ENCODE measurements at regions not wholly inside any gene's neighbourhood (a gene's known extent, or its start where the extent isn't known, plus 50 kb on each side); places are given as distances from the start of the nearest gene placed in this dataset.

DNA sequence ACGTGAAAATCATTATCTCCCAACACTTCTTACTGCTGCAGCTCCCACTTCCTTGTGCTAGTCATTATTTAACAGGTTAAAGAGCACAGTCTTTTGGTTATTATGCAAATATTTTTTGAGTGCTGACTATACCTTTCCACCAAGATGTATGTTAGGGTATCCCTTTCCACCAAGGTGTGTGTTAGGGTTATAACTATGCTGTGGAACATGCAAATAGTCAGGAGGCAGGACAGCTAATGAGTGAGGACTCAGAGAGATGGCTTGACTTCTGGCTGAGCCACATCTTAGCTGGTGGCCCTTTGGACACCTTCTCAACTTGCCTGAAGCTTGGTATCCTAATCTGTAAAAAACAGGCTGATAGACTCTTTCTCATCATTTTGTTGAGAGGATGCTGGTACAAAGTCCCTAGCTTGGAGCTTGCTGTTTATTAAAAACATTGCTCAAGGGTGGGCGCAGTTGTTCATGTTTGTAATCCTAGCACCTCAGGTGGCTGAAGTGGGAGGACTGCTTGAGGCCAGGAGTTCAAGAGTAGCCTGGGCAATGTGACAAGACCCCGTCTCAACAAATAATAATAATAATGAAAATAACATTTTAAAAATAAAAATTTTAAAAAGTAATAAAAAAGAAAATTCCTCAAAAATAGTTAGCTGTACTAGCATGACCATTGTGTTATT lies 160.5 kb upstream of the ADAMTS9 start:
- DNase-seq (ENCODE audit: low spot score) = no peak

DNA sequence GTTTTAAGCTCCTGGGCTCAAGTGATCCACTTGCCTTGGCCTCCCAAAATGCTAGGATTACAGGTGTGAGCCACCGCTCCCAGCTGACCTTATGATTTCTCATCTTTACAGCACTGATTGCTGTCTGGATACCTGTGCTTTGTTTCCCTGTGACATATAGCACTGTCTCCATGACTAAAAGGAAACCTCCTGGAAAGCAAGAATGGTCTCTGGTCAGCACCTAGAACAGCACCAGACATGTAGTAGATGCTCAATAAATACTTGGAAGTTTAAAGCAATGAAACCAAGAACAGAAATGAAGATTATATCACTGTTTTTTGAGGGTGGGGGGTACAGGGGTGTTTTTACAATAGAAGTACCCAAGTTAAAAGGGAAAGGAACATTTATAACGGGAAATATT lies 156.8 kb upstream of the ADAMTS9 start:
- DNase-seq (ENCODE audit: low spot score) = no peak

DNA sequence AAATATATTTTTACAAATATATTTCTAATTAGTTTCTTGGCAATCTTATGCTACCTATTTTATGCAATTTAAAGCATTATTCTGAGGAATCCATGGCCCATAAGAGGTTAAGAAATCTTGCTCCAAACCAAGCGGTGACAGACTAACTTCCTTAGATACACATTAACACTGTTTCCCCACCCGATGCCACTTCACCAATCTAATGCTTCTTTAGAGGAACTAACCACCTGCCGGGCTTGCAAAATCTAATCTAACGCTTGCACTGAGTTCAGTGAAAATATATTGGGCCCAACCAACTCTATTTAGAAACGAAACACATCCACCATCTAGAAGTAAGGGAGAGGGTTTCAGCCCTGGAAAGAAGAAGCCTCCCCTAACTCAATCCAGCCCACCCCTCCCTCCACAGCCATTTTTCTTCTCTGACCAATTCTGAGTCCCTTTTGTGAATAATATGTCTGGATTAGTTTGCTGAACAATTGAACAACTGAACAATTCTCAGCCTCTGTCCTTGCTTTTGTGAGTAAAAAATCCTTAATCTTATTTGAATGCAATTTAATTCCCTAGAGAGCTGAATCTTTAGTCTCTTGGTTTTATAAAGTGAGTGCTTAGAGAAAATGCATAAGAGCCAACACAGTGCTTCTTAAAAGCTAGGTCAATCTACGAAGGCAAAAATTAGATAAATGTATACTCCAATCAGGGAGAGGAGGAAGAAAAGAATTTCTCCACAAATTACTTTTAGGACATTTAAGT lies 150.4 kb upstream of the ADAMTS9 start:
- DNase-seq (ENCODE audit: low spot score) = no peak

DNA sequence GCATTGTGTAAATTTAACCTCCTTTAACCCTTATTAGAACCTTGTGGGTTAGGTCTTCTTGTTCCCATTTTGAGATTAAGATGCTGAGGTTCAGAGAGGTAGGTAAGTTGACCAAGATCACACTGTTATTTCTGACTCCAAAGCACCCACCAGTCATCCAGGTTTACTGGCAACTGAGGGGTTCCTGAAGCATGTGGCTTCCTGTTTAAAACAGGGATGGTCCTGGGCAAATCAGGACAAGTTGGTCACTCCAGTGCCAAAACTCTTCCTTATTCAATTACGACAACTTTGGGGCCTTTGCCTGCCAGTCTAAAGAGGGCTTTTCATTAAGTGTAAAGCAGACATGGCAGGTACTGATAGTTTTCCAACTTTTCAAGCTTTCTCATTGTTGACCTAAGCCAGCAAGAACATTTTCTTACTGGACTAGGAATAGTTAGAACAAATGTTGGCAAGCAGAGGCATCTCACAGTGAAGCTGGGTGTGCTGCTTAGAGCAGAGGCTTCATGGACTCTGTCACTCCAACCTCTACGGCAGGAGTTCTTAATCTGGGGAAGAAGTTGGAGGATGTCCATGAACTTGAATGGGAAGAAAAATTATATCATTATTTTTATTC lies 149.4 kb upstream of the ADAMTS9 start:
- no peak for DNase-seq (ENCODE audit: low spot score)

DNA sequence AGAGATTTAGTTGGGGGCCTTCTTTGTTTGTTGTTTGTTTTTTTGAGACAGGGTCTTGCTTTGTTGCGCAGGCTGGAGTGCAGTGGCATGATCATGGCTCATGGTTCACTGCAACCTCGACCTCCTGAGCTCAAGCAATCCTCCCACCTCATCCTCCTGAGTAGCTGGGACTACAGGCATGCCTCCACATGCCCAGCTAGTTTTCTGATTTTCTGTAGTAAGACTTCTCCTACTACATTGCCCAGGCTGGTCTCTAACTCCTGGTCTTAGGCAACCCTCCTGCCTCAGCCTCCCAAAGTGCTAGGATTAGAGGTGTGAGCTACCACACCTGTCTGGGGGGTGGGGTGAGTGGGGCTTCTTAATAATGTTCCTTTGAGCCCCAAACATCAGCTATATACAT lies 148.3 kb upstream of the ADAMTS9 start:
- DNase-seq (ENCODE audit: low spot score) = no peak

DNA sequence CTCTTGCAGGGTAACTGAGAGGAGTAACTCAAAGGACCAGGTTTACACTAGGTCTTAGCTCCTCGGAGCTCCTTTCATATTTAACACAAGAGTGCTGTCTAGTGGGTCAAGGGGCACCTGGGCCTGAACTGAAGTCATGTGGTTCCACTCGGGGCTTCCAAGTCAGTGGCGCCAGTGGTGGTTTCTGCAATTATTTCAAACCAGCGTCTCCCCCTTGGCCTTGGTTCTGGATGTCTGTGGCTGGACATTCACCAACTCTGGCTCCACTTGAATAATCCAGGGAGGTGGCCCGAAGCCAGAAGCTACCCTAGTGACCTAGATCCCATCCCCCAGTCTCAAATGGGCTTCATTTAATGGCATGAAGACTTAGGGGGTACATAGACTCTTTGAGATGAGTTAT lies 144.3 kb upstream of the ADAMTS9 start:
- DNase-seq (ENCODE audit: low spot score) = no peak

DNA sequence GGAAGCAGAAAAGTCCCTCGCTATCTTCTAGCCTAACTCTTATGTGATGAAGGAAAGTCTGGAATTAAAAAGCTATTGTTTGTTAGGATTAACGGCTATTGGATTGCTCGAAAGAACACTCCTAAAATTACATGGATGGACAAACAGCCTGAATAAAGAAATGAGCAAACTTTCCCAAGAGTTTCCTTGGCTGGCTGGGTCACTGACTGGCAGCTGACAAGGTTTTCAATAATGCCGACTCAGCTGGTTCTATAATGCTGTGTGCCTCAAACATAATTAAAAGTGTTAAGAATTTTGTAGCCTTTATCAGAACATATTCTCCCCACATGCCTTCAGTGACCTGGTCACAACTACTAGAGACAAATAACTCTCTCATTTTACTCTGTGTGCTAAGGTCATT lies 142.9 kb upstream of the ADAMTS9 start:
- no peak for DNase-seq (ENCODE audit: low spot score)

DNA sequence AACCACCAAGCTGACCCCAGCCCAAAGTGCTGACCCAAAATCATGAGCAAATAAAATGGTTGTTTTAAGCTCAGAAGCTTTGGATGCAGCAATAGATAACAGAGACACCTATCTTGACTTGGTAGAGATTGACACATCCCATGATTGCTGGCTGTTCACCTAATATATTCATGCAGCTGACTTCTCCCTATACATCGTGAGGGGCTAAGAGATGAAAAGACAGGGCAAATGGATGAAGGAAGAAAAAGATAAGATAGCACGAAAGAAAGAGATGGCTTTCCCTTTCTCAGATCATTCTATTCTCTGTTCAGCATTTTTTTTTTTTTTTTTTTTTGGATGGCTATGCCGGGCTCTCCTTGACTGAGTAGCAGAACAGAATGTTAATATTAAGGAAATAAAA lies 141.5 kb upstream of the ADAMTS9 start:
- DNase-seq (ENCODE audit: low spot score) = no peak

DNA sequence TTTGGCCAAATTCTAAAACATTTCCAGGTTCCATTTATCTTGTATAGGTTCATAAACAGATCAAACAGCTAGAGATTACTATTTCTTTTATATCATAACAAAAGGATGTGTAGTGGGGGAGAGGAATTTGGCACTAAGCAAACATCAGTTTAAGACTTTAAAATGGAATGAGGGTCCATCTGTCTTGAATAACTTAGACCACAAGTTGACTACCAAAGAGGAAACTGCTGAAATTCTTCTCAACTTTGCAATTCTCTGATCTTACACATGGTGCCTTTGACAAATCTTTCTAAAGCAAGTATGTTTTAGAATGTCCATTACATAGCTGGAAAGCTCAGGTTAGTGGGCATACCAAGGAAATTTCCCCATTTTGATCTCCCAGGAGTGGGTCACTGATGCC lies 140.5 kb upstream of the ADAMTS9 start:
- DNase-seq (ENCODE audit: low spot score) = no peak

DNA sequence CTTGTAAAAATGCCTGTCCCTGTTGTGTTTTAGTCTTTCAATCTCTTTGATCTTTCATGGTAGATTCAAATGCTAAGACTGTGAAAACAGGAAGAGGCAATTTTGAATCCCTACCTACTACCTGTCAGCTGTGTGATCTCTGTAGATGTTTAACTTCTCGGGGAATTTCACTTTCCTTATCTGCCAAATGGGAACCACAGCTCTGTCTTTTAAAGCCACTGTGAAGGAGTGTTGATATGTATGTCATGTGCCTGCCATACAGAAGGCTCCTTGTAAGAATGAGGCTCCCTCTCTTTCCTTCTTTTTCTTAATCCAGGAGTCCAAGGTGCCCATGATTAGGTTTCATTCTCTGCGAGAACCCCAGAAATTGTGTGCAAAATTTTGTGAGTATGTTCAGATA lies 139.6 kb upstream of the ADAMTS9 start:
- no peak for DNase-seq (ENCODE audit: low spot score)

DNA sequence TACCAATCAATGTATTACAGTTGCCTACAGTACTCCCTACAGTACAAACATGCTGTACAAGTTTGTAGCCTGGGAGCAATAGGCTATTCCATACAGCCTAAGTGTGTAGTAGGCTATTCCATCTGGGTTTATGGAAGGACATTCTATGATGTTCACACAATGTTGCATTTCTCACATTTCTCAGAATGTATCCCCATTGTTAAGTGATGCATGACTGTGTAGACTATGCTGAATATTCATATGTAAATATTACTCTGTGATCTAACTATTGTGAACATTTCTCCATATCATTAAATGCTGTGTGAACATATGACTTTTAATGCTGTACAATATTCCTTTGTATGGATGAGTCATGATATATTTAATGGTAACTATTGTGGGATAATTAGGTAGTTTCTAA lies 139.2 kb upstream of the ADAMTS9 start:
- no peak for DNase-seq (ENCODE audit: low spot score)

DNA sequence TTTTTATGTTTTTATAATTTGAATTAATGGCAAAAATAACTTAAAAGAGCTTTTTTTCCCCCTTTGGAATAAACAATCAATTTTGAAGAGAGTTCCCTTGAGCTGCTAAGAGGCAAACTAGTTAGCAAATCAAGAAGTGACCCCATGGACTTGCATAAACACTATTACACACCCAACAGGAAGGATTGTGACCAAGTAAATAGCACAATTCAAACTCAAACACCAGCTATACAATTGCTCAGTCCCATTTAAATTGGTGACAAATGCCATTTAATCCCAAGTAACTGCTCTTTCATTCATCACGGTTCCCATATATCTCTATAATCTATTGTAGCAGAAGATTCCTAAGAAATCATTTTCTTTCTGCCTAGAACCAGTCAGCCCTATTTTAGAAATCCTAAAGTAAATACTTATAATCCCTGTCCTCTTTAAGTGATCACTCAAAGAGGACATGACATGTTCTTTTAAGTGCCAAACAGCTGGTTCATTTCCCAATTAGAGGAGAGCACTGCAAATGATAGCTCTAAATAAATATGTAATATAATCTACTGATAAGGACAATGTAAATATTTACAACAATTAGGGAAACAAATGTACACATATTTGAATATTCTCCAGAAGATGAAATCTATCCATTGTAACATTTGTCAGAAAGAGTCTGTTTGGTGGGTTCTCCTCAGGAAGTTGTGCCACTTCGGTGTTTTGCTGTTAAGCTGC lies 137.8 kb upstream of the ADAMTS9 start:
- DNase-seq (ENCODE audit: low spot score) = no peak

DNA sequence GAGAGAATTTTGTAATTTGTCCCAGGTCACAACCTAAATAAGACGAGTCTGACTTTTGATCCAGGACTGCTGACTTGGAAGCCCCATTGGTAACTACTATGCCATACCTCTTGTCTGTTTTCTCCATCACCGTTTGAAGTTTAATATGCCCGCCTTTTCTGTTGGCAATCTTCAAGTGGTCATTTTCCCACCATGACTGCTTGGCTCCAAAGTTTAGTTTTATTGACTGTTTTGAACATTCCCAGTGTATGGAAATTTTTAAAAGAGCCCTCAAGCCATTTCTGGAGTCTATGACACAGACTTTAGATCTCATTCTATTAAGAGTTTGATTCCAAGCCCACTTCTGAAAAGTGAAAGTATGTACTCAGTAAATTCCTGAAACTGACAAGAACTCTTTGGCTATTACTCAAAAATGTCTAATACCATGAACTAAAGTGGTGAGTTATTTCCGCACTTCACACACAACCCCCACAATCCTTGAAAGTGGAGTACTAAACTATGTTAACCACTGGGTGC lies 136.7 kb upstream of the ADAMTS9 start:
- DNase-seq (ENCODE audit: low spot score) = no peak

DNA sequence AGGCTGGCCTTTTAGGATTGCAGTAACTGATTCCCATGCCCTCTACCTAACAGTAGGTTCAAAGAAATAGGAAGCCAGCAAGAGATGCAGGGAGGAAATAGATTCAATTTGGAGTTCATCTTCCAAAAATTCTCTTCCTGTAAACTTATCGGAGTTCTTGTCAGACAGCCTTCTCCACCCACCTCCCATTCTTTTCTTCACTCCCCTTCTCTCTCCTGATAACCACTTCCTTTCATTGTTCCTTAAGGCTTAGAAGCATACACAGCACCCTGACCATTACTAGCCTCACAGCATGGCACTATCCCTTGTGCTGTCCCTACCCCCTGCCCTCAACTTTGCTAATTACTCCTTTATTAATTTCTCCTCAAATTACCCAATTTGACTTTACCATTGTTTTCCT lies 130.4 kb upstream of the ADAMTS9 start:
- no peak for DNase-seq (ENCODE audit: low spot score)

DNA sequence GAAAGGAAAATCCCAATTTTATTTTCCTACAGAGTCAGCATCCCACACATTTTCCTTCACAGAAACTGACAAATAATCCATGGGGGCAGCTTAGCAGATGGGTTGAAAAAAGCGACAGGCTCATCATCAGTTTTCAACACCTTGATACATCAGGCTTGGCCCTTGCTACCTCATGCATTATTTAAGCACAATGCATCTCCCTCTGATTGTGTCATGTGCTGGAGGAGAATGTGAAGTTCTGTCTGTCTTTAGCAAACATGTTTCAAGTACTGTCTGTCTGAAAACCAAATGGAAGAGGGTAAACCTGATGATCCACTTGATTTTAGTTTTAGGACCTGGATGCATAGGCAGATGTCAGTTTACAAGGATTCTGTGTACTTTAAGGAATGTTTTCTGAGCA lies 128.6 kb upstream of the ADAMTS9 start:
- no peak for DNase-seq (ENCODE audit: low spot score)

DNA sequence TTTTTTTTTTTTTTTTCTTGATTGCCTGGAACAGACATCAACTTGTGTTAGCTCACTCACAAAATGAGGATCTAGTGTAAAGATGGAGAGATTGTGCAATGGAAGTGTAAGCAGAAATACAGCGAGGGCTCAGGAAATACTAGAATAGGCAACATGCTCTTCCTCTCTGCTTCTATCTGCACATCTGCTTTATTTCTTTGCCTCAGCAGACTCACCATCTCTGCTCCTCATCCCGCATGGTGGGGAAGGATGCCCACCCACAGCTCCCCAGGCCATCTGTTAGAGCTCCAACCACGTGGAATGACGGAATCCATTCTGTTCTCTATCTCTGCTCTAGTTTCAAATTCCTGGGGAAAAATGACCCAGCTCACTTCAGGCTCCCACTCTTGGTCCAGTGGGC lies 128.0 kb upstream of the ADAMTS9 start:
- no peak for DNase-seq (ENCODE audit: low spot score)

DNA sequence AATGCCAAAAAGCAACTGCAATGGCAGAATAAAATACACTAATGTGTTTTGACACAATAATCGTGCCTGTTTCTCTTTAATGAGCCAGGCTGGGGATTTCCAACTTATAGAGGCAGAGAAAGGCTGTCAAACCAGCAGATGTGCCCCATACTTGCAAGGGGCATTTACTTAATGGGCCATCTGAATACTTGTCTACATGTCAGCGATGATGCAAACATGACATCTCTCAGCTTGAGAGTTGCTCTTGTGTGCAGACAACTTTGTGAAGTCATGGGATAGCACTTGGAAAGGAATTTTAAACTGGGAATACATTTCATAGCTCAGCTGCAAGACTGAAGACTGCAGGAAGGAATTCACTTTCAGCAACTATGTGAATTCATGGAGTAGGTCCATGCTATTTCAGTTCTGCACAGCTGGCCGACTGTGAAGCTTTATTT lies 127.4 kb upstream of the ADAMTS9 start:
- DNase-seq (ENCODE audit: low spot score) = no peak

DNA sequence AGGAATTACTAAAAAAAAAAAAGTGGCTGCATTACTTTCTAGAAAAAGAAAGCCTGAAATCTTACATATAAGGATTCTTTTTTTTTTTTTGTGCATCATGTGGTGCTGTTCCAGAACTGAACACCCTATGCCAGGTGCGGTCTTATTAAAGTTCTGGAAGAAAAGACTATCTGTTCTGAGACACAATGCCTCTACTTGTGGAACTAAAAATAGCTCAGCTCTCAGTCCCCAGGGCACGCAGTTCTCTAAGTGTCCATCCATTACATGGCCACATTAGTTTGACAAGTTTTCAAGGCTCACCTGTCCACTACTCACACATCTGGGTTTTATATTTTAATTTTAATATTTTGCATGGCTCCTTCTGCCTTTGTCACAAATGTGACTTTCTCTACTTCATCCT lies 126.6 kb upstream of the ADAMTS9 start:
- DNase-seq (ENCODE audit: low spot score) = no peak

DNA sequence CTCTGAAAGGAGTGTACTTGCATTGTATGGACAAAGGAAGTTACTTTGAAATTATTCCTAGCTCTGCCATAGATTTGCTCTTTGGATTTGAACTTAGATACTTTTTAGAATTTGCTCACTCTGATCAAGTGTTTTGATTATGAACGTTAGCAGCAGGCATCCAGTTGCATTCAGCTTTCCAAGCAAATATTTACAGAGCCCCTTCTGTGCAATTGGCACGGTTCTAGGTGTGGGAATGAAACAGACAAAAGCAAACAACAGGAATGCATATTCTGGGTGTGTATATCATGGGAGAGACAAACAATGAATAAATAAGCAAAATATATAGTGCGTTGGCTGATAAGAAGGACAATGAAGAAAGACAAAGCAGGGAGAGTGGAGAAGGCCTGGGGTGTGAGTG lies 125.5 kb upstream of the ADAMTS9 start:
- no peak for DNase-seq (ENCODE audit: low spot score)

DNA sequence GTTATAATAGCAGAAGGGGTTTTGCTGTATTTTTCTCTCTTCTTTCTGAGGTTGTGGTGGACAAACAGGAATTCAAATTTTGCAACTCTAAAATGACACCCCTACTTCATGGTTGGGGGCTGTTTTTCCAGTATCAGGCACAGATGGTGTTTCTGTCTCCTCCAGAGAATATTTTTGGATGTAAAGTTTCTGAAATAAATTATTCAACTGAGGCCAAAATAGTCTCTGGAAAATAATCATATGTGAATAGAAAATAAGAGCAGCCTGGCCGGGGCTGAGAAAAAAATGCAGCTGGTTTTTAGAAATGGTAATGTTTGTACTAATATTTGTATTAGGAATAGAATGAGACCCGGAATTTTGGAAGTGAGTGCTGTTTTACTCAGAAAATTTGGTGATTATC lies 121.3 kb upstream of the ADAMTS9 start:
- no peak for DNase-seq (ENCODE audit: low spot score)

DNA sequence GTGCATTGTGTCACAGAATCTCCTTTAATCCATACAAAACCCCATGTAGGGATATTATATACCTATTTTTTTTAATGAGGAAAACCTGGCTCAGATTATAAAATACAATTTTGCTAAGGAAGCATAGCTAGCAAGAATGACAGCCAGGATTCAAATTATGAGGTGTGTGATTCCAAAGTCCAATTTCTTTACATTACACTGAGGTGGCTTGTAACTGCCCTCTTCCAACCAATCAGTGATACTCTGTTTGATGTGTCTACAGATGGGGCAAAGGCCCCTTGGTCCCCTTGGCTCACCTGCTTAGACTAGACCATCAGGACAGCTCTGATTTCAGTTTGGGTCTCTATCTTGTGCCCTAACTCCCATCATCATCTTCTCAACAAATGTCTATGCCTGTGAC lies 120.3 kb upstream of the ADAMTS9 start:
- no peak for DNase-seq (ENCODE audit: low spot score)

All from A172 (cell line).